ENCODE measurements at regions not wholly inside any gene's neighbourhood (a gene's known extent, or its start where the extent isn't known, plus 50 kb on each side); places are given as distances from the start of the nearest gene placed in this dataset.
A peak's percentile ranks its signal among the peaks of the same experiment; 100 is the strongest.

GRCh38 chr20:41956338-41957074 is 338.3 kb upstream of the CHD6 start:
- Histone ChIP-seq H3K36me3 (ENCODE audit: insufficient read depth) (0 out of 2 replicates have a peak, but pooled peaks cover 3% of the 10 kb centered on the region), H2AFZ (no peak overlapping the region), H3F3A (replicated peaks; ENCODE audit: low read depth) (no peaks in the 10 kb centered on the region), H3K27me3 (ENCODE audit: insufficient read depth) (no peaks in the 10 kb centered on the region), H3K27ac (ENCODE audit: low read depth) (no peak overlapping the region), H3K9me2 (ENCODE audit: insufficient read depth) (no peaks in the 10 kb centered on the region), H4K20me1 (replicated peaks; ENCODE audit: insufficient read depth) (no peaks in the 10 kb centered on the region), H3K4me1 (ENCODE audit: insufficient read depth) (no peaks in the 10 kb centered on the region), H3K79me2 (replicated peaks; ENCODE audit: insufficient read depth) (no peaks in the 10 kb centered on the region), H3K4me3 (no peak overlapping the region), H3K4me2 (no peak overlapping the region)
- H3K27me3 Mint-ChIP-seq (ENCODE audit: insufficient read depth, low read depth, poor library complexity): no peaks in the 10 kb centered on the region
- DNase-seq (ENCODE audit: low spot score) (peak; percentile 2), ATAC-seq (no peak)
- no peak overlapping the region for H3K4me3 Mint-ChIP-seq
- H3K9me3 Mint-ChIP-seq: peaks cover 89% of the 10 kb centered on the region
- peaks cover 9% of the 10 kb centered on the region; the same call in 2 of the 3 replicates for H3K36me3 Mint-ChIP-seq (ENCODE audit: low read depth)
- TF ChIP-seq, protein P1, sequence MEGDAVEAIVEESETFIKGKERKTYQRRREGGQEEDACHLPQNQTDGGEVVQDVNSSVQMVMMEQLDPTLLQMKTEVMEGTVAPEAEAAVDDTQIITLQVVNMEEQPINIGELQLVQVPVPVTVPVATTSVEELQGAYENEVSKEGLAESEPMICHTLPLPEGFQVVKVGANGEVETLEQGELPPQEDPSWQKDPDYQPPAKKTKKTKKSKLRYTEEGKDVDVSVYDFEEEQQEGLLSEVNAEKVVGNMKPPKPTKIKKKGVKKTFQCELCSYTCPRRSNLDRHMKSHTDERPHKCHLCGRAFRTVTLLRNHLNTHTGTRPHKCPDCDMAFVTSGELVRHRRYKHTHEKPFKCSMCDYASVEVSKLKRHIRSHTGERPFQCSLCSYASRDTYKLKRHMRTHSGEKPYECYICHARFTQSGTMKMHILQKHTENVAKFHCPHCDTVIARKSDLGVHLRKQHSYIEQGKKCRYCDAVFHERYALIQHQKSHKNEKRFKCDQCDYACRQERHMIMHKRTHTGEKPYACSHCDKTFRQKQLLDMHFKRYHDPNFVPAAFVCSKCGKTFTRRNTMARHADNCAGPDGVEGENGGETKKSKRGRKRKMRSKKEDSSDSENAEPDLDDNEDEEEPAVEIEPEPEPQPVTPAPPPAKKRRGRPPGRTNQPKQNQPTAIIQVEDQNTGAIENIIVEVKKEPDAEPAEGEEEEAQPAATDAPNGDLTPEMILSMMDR (conservative IDR thresholded peaks at IDR 0.05; ENCODE audit: low read depth in 2 of 2): peak; percentile 36 to 47
- TF ChIP-seq JUNB (IDR thresholded peaks at IDR 0.05; ENCODE audit: unreplicated experiment): no peak
- H3K27ac Mint-ChIP-seq: no peak overlapping the region
- H3K4me1 Mint-ChIP-seq: no peaks in the 10 kb centered on the region

DNA sequence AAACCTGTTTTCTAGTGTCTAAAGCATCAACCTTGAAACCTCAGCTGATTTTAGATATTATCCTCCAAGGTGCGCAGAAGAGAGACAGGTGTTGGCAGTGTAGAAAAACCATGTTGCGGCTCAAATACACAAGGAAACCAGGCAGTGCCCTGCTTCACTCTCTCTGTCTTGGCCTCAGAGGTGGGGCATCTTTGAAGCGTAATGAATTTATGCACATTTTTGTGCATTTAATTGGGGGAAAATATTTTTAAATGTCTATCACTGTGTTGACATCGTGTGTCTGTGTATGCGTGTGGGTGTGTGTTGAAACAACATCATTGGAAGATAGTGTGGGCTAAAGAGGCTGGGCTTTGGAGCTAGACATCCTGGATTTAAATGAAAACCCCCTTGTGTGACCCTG is 334.0 kb upstream of the CHD6 start:
- H3K4me2 ChIP-seq: no peak overlapping the region
- no peak overlapping the region for H3K4me3 ChIP-seq
- H3K27me3 ChIP-seq (ENCODE audit: insufficient read depth): no peaks in the 10 kb centered on the region
- H2AFZ ChIP-seq: no peak overlapping the region
- H3K4me3 Mint-ChIP-seq: no peak overlapping the region
- DNase-seq (ENCODE audit: low spot score) (no peak), ATAC-seq (no peak)
- H3K27me3 Mint-ChIP-seq (ENCODE audit: insufficient read depth, low read depth, poor library complexity): peaks cover 4% of the 10 kb centered on the region
- H3K4me1 Mint-ChIP-seq: no peaks in the 10 kb centered on the region
- no peaks in the 10 kb centered on the region for H3F3A ChIP-seq (replicated peaks; ENCODE audit: low read depth)
- H3K36me3 ChIP-seq (ENCODE audit: insufficient read depth): 0 out of 2 replicates have a peak, but pooled peaks cover 6% of the 10 kb centered on the region
- peaks cover 91% of the 10 kb centered on the region for H3K9me3 Mint-ChIP-seq
- H3K27ac Mint-ChIP-seq: no peak overlapping the region
- no peaks in the 10 kb centered on the region for H3K79me2 ChIP-seq (replicated peaks; ENCODE audit: insufficient read depth)
- H3K36me3 Mint-ChIP-seq (ENCODE audit: low read depth): peaks cover 13% of the 10 kb centered on the region; the same call in 2 of the 3 replicates
- no peak overlapping the region for H3K27ac ChIP-seq (ENCODE audit: low read depth)
- no peaks in the 10 kb centered on the region for H4K20me1 ChIP-seq (replicated peaks; ENCODE audit: insufficient read depth)
- H3K4me1 ChIP-seq (ENCODE audit: insufficient read depth): no peaks in the 10 kb centered on the region
- H3K9me2 ChIP-seq (ENCODE audit: insufficient read depth): no peaks in the 10 kb centered on the region
- no peak for TF ChIP-seq NANOG (IDR thresholded peaks at IDR 0.05; ENCODE audit: borderline replicate concordance)
- TF ChIP-seq, protein P2, sequence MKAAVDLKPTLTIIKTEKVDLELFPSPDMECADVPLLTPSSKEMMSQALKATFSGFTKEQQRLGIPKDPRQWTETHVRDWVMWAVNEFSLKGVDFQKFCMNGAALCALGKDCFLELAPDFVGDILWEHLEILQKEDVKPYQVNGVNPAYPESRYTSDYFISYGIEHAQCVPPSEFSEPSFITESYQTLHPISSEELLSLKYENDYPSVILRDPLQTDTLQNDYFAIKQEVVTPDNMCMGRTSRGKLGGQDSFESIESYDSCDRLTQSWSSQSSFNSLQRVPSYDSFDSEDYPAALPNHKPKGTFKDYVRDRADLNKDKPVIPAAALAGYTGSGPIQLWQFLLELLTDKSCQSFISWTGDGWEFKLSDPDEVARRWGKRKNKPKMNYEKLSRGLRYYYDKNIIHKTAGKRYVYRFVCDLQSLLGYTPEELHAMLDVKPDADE (IDR thresholded peaks at IDR 0.05): no peak
- TF ChIP-seq CREB1 (CRISPR knock-in tag; IDR thresholded peaks at IDR 0.05; ENCODE audit: low read depth): no peak
- no peak for TF ChIP-seq ZNF462 (CRISPR knock-in tag; IDR thresholded peaks at IDR 0.05)
- TF ChIP-seq POLR2AphosphoS5 (IDR thresholded peaks at IDR 0.05; ENCODE audit: low read depth): no peak
- TF ChIP-seq EZH2 (IDR thresholded peaks at IDR 0.05; ENCODE audit: low read depth, unreplicated experiment): no peak
